ENCODE measurements at regions not wholly inside any gene's neighbourhood (a gene's known extent, or its start where the extent isn't known, plus 50 kb on each side); places are given as distances from the start of the nearest gene placed in this dataset.
A peak's percentile ranks its signal among the peaks of the same experiment; 100 is the strongest.

DNA sequence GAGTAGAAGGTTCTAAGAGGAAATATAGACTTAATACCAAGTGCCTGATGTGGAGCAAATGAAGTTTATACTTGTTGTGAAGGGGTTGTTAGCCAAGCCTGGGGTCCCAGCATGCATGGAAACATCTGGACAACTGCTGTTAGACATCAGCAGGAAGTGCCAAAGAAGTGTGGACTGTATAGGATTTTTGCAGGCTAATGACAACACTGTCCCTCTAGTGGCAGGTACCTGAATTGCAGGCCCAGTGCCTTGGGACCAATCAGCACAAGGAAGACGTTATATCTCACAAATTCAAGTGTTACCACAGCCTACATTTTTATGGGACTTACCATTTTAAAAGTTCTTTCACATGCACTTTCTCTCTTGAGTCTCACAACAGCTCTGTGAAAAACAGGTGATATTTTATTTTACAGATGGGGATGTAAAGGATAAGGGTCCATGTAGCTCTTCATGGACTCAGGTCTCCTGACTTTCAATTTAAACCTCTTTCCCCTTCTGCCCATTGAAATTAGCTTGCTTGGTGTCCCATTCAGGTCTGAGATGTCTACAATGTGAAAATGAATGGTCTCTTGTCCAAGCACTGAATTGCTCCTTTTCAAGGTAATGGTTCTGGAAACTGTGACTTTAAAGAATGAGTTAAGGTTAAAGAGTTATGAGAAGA, 89.0 kb upstream of the MAP1B start:
- no peak overlapping the region for H3K27ac ChIP-seq
- no peaks in the 10 kb centered on the region for H3K27me3 ChIP-seq
- no peaks in the 10 kb centered on the region for H3K4me1 ChIP-seq (ENCODE audit: control insufficient read depth in 1 of 2, insufficient read depth in 1 of 2, low read depth in 1 of 2, low read length in 1 of 2)
- no peaks in the 10 kb centered on the region for H3K36me3 ChIP-seq
- TF ChIP-seq, protein P1, sequence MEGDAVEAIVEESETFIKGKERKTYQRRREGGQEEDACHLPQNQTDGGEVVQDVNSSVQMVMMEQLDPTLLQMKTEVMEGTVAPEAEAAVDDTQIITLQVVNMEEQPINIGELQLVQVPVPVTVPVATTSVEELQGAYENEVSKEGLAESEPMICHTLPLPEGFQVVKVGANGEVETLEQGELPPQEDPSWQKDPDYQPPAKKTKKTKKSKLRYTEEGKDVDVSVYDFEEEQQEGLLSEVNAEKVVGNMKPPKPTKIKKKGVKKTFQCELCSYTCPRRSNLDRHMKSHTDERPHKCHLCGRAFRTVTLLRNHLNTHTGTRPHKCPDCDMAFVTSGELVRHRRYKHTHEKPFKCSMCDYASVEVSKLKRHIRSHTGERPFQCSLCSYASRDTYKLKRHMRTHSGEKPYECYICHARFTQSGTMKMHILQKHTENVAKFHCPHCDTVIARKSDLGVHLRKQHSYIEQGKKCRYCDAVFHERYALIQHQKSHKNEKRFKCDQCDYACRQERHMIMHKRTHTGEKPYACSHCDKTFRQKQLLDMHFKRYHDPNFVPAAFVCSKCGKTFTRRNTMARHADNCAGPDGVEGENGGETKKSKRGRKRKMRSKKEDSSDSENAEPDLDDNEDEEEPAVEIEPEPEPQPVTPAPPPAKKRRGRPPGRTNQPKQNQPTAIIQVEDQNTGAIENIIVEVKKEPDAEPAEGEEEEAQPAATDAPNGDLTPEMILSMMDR (IDR thresholded peaks at IDR 0.05) = peak; percentile 90
- H3K9me3 ChIP-seq = no peaks in the 10 kb centered on the region
- no peak overlapping the region for H3K4me3 ChIP-seq (ENCODE audit: low read depth in 1 of 2, low read length in 1 of 2)

DNA sequence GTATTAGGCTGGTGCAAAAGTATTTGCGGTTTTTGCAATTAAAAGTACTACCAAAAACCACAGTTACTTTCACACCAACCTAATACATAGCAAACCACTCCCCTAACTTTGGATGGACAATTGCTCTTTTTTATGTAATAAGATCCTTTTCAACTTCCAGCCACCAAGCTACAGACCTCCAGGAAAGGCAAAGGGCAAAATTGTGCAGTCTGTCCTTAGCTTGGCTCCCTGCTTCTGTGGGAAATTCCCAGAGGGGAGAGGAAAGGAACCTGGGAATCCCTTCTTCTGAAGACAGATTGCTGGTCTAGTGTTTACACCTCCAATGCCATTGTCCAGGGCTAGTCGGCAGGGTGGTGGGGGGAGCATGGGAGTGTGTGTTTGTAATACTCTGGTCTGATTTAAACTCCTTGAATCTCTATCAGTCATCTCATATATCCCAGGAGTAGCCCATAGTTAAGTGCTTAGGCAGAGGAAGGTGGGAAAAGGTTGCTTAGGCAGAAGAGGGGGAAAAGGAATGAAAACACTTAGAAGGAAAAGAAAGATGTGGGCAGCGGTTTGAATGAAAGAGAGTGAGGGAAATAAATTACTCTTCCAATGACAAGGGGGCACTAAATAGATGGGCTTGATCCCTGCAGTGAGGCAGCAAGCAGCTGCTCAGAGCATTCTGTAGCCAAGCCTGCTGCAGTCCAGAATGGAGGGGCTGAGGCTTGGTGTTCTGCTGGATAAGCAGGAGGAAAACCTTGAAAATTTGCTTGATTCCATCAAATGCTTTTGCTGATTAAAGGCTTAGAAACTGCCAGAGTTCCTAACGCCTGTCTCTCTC, 86.9 kb upstream of the MAP1B start:
- Histone ChIP-seq H3K4me3 (ENCODE audit: low read depth in 1 of 2, low read length in 1 of 2) (no peak overlapping the region), H3K27ac (no peak overlapping the region), H3K36me3 (no peaks in the 10 kb centered on the region), H3K4me1 (ENCODE audit: control insufficient read depth in 1 of 2, insufficient read depth in 1 of 2, low read depth in 1 of 2, low read length in 1 of 2) (no peaks in the 10 kb centered on the region), H3K27me3 (no peaks in the 10 kb centered on the region), H3K9me3 (no peaks in the 10 kb centered on the region)
- TF ChIP-seq, protein P1 (IDR thresholded peaks at IDR 0.05) = no peak

DNA sequence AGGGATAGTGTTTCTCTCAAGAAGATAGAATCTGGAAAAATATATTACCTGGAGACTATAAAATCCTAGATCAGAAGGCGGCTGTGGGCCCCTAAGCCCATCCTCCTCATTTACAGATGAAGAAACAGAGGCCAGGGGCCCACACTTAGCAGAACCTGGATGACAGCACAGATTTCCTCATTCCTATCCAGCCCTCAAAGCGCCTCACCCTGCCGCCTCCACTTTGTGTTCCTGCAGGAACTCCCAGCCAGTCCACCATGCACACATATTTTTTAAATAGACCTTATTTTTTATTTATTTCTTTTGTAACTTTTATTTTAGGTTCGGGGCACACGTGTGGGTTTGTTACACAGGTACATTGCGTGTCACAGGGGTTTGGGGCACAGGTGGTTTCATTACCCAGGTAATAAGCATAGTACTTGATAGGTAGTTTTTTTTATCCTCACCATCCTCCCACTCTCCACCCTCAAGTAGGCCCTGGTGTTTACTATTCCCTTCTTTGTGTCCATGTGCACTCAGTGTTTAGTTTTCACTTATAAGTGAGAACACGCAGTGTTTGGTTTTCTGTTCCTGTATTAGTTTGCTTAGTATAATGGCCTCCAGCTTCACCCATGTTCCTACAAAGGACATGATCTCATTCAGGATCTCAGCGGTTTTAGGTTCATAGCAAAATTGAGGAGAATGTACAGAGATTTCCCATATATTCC, 85.5 kb upstream of the MAP1B start:
- H3K27ac ChIP-seq = no peak overlapping the region
- H3K4me1 ChIP-seq (ENCODE audit: control insufficient read depth in 1 of 2, insufficient read depth in 1 of 2, low read depth in 1 of 2, low read length in 1 of 2) = no peaks in the 10 kb centered on the region
- H3K27me3 ChIP-seq = no peaks in the 10 kb centered on the region
- no peaks in the 10 kb centered on the region for H3K36me3 ChIP-seq
- H3K9me3 ChIP-seq = no peaks in the 10 kb centered on the region
- TF ChIP-seq, protein P1 (IDR thresholded peaks at IDR 0.05) = no peak
- H3K4me3 ChIP-seq (ENCODE audit: low read depth in 1 of 2, low read length in 1 of 2) = no peak overlapping the region

DNA sequence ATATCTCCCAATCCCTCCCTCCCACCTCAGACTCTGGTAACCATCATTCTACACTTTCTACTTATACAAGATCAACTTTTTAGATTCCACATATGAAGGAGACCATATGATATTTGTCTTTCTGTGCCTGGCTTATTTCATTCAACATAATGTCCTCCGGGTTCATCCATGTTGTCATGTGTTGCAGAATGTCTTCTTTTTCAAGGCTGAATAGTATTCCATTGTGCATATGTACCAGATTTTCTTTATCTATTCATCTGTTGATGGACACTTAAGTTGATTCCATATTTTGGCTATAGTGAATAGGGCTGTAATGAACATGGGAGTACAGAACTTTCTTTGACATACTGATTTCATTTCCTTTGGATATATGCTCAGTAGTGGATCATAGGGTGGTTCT, 78.9 kb upstream of the MAP1B start:
- Histone ChIP-seq H3K27me3 (no peaks in the 10 kb centered on the region), H3K4me1 (ENCODE audit: control insufficient read depth in 1 of 2, insufficient read depth in 1 of 2, low read depth in 1 of 2, low read length in 1 of 2) (no peaks in the 10 kb centered on the region), H3K36me3 (no peaks in the 10 kb centered on the region), H3K9me3 (no peaks in the 10 kb centered on the region), H3K4me3 (ENCODE audit: low read depth in 1 of 2, low read length in 1 of 2) (no peak overlapping the region), H3K27ac (no peak overlapping the region)
- TF ChIP-seq, protein P1 (IDR thresholded peaks at IDR 0.05) = no peak

DNA sequence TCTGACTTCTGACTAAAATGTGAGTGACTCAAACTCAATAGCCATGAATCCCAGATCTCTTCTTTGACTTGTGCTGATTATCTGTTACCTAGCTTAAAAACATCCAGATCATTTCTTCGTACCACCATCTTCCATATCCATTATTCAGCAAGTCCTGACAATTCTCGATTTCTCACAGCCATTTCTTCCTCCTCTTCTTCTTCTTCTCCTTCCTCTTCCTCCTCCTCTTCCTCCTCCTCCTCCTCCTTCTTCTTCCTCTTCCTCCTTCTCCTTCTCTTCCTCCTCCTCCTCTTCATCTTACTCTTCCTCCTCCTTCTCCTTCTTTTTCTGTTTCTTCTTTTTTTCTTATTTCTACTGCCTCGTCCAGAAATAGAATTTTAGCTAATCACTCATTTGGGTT, 77.0 kb upstream of the MAP1B start:
- no peaks in the 10 kb centered on the region for H3K36me3 ChIP-seq
- H3K27ac ChIP-seq = no peak overlapping the region
- TF ChIP-seq, protein P1 (IDR thresholded peaks at IDR 0.05) = no peak
- no peaks in the 10 kb centered on the region for H3K27me3 ChIP-seq
- no peaks in the 10 kb centered on the region for H3K4me1 ChIP-seq (ENCODE audit: control insufficient read depth in 1 of 2, insufficient read depth in 1 of 2, low read depth in 1 of 2, low read length in 1 of 2)
- H3K9me3 ChIP-seq = no peaks in the 10 kb centered on the region
- no peak overlapping the region for H3K4me3 ChIP-seq (ENCODE audit: low read depth in 1 of 2, low read length in 1 of 2)

Measured in neutrophil (primary cell).